GM12892 (cell line): ENCODE measurements at regions not wholly inside any gene's neighbourhood (a gene's known extent, or its start where the extent isn't known, plus 50 kb on each side); places are given as distances from the start of the nearest gene placed in this dataset.
"Not testable (repeated sequence)": the region's sequence is repeated elsewhere in the genome, so short reads cannot be mapped to it uniquely, and the experiment has no call there.

ENCODE experiments used
- DNase-seq: peaks from one replicate; pipeline ENCODE4 v3.0.0; 2011; ENCODE audit not compliant: insufficient read length
- FAIRE-seq: peaks from 2 replicates; lab custom pipeline; 2011; peaks lifted over from hg19 to GRCh38; lab: Jason Lieb, UNC
- POLR2A ChIP-seq: IDR thresholded peaks from 2 replicates; pipeline ENCODE4 v1.6.1; 2011; ENCODE audit warnings: low read depth, low read length, control low read depth
- POLR2AphosphoS5 ChIP-seq: IDR thresholded peaks from 2 replicates; pipeline ENCODE4 v1.6.1; 2011; ENCODE audit warnings: low read depth, low read length, control low read depth
- TAF1 ChIP-seq: IDR thresholded peaks from 2 replicates; pipeline ENCODE4 v1.6.1; 2011; ENCODE audit warnings: low read depth, mild to moderate bottlenecking, control low read depth, low read length, borderline replicate concordance

GRCh38 chr14:38559711-38560110 lies 303.8 kb upstream of the CLEC14A start:
- TF ChIP-seq TAF1 (no peak), POLR2AphosphoS5 (no peak), POLR2A (no peak)
- FAIRE-seq = no peak

GRCh38 chr14:38557391-38557790 lies 301.5 kb upstream of the CLEC14A start:
- FAIRE-seq, DNase-seq: not testable (repeated sequence)

More at GRCh38 chr14:38559711-38560110, 303.8 kb upstream of the CLEC14A start:
- no peak for DNase-seq

GRCh38 chr14:38556252-38556651 lies 300.4 kb upstream of the CLEC14A start:
- no peak for DNase-seq
- TF ChIP-seq POLR2AphosphoS5 (no peak), TAF1 (no peak)
- FAIRE-seq = no peak

DNA sequence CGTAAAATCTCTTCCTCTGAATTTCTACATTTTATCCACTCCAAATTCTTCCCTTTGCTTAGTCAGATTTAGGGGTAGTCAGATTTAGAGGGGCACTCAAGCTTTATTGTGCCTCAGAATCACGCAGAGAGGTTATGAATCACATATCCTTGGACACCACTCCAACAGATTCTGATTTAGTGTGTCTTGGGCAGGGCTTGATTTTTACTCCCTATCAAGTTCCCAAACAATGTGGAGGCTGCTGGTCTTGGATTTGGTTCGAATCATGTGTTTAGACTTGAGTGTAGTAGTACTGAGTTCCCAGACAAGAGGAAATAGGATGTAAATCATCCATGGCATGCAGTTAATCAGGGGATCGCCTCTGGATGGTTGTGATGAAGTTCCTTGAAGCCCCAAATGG lies 298.1 kb upstream of the CLEC14A start:
- FAIRE-seq (no peak), DNase-seq (no peak)
- TF ChIP-seq TAF1 = no peak
- no peak for TF ChIP-seq POLR2A
- no peak for TF ChIP-seq POLR2AphosphoS5

GRCh38 chr14:38553586-38553985 lies 297.7 kb upstream of the CLEC14A start:
- FAIRE-seq = no peak
- DNase-seq = no peak
- TF ChIP-seq POLR2AphosphoS5 = no peak
- TF ChIP-seq TAF1 = no peak
- TF ChIP-seq POLR2A = no peak

DNA sequence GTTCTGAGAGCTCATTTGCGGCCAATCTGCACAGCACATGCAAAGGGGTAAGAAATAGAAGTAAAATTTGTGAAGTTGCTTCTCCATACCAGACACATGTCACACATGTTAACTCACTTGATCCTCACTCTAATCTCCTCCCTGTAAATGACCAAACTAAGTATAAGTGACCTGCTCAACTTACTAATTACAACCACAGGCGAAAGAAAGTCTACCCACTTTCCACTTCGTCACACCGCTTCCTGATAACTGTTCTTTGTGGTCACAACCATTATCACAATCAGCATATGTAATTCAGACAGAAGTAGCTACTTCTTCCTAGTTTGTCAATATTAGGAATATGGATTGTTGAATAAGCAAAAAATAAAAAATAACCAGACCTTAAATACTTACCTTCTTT lies 293.7 kb upstream of the CLEC14A start:
- DNase-seq = no peak
- no peak for FAIRE-seq

GRCh38 chr14:38547961-38548490 lies 292.1 kb upstream of the CLEC14A start:
- TF ChIP-seq POLR2A (no peak), TAF1 (no peak), POLR2AphosphoS5 (no peak)
- DNase-seq (no peak), FAIRE-seq (no peak)

More for the DNA sequence above, 293.7 kb upstream of the CLEC14A start:
- TF ChIP-seq TAF1 (no peak), POLR2A (no peak), POLR2AphosphoS5 (no peak)

- TF ChIP-seq POLR2AphosphoS5 = no peak
- TF ChIP-seq POLR2A = no peak
- TF ChIP-seq TAF1 = no peak
- no peak for DNase-seq
- no peak for FAIRE-seq
These were observed 291.1 kb upstream of the CLEC14A start for GRCh38 chr14:38546932-38547551.

GRCh38 chr14:38544776-38545175 lies 288.9 kb upstream of the CLEC14A start:
- DNase-seq (no peak), FAIRE-seq (no peak)
- no peak for TF ChIP-seq POLR2A
- TF ChIP-seq TAF1 = no peak
- no peak for TF ChIP-seq POLR2AphosphoS5

DNA sequence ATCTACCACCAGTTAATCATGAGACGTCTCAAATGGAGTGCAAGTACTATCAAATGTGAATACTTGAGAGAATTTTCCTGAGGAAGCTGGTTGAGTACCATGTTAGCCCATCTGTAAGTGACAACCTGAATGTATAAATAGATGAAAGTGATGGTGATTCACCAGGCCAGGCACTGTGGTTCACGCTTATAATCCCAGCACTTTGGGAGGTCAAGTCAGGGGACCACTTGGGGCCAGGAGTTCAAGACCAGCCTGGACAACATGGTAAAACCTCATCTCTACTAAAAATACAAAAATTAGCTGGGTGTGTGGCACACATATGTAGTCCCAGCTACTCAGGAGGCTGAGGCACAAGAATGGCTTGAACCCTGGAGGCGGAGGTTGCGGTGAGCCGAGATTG lies 288.0 kb upstream of the CLEC14A start:
- FAIRE-seq, DNase-seq: not testable (repeated sequence)

DNA sequence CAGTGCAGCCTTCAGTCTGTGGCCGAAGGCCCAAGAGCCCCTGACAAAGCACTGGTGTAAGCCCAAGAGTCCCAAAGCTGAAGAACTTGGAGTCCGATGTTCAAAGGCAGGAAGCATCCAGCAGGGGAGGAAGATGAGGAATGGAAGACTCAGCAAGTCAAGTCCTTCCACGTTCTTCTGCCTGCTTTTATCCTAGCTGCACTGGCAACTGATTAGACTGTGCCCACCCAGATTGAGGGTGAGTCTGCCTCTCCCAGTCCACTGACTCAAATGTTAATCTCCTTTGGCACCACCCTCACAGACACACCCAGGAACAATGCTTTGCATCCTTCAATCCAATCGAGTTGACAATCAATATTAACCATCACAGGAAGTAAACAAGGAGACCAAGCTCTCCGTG lies 282.2 kb upstream of the CLEC14A start:
- not testable (repeated sequence) for DNase-seq, FAIRE-seq

DNA sequence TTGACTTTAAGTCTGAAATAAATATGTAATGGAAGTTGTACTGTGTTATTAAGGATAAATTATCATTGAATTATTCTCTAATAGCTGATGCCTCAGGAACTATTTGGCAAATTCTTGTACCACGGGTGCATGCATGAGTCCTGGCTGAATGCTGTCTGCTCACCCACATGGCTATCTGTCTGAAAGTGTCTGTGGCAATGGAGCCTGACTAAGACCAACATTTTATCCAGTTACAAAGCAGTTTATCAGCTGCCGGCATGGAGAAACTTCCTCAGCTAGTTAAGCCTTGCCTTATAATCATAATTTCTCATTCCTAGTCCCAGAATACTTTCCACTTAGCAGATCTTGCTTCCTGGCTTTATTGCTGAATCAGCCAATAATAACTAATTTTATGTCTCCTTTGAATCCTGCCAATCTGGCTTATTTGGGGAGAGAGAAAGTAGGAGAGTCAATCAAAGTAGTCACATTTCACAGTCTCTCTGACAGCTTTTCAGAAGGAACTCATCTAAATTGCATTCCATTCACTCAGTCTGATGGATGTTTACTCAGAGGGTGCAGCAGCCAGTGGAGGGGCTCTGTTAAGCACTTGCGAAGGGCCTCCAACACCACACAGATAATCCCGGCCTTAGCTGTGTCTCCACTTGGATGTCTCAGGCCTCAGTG lies 280.6 kb upstream of the CLEC14A start:
- FAIRE-seq = no peak
- no peak for DNase-seq
- TF ChIP-seq TAF1 (no peak), POLR2A (no peak), POLR2AphosphoS5 (no peak)
